Smooth muscle cell (in vitro differentiated cells): ENCODE measurements at regions not wholly inside any gene's neighbourhood (a gene's known extent, or its start where the extent isn't known, plus 50 kb on each side); places are given as distances from the start of the nearest gene placed in this dataset.

Source experiments
- DNase-seq: peaks from one replicate; lab custom pipeline; 2025; ENCODE audit not compliant: unreplicated experiment; lab: John Stamatoyannopoulos, UW
- H2AFZ ChIP-seq: fragments of 200-600 bp; sonication (generic); 2 replicates; pipeline ENCODE4 v1.6.0; 2016; ENCODE audit warnings: antibody characterized with exemption, low read depth, mild to moderate bottlenecking
- H3F3A ChIP-seq: fragments of 200-600 bp; sonication (generic); 2 replicates; pipeline ENCODE4 v1.6.0; 2017; ENCODE audit warnings: antibody characterized with exemption, low read depth
- H3K27ac ChIP-seq: fragments of 200-600 bp; sonication (generic); 2 replicates; pipeline ENCODE4 v1.5.1; 2016; ENCODE audit warnings: low read depth, mild to moderate bottlenecking
- H3K27me3 ChIP-seq: fragments of 200-600 bp; sonication (generic); 2 replicates; pipeline ENCODE4 v1.6.1; 2016; ENCODE audit warnings: low read depth, mild to moderate bottlenecking
- H3K36me3 ChIP-seq: fragments of 200-600 bp; sonication (generic); 2 replicates; pipeline ENCODE4 v1.5.1; 2016; ENCODE audit warnings: low read depth
- H3K4me1 ChIP-seq: fragments of 200-600 bp; sonication (generic); 2 replicates; pipeline ENCODE4 v1.5.1; 2016; ENCODE audit warnings: low read depth
- H3K4me2 ChIP-seq: fragments of 200-600 bp; sonication (generic); 2 replicates; pipeline ENCODE4 v1.6.0; 2016; ENCODE audit warnings: mild to moderate bottlenecking
- H3K4me3 ChIP-seq: fragments of 200-600 bp; sonication (generic); 2 replicates; pipeline ENCODE4 v1.5.1; 2016; ENCODE audit warnings: mild to moderate bottlenecking
- H3K79me2 ChIP-seq: fragments of 200-600 bp; sonication (generic); 2 replicates; pipeline ENCODE4 v1.6.0; 2016; ENCODE audit warnings: low read depth, mild to moderate bottlenecking
- H3K9ac ChIP-seq: fragments of 200-600 bp; sonication (generic); 2 replicates; pipeline ENCODE4 v1.6.0; 2016; ENCODE audit warnings: low read depth
- H3K9me3 ChIP-seq: fragments of 200-600 bp; sonication (generic); replicated peaks from 2 replicates; pipeline ENCODE4 v1.5.1; 2016; ENCODE audit warnings: low read depth
- H4K20me1 ChIP-seq: fragments of 200-600 bp; sonication (generic); 2 replicates; pipeline ENCODE4 v1.6.0; 2016; ENCODE audit warnings: low read depth
- CTCF ChIP-seq: fragments of 200-600 bp; sonication (generic); IDR thresholded peaks from 2 replicates; pipeline ENCODE4 v1.5.1; 2017; ENCODE audit warnings: borderline replicate concordance, mild to moderate bottlenecking, antibody characterized with exemption; ENCODE audit not compliant: insufficient read depth, poor library complexity, severe bottlenecking
- WGBS: methylation state at CpG from one replicate; pipeline ENCODE4 v1.1.7; 2016; ENCODE audit warnings: low lambda C conversion rate; 5-methylcytosine and 5-hydroxymethylcytosine counted together

- H3K79me2 ChIP-seq, result no peaks in the 10 kb centered on the region
- no peak overlapping the region for H3K9ac ChIP-seq
- H3K36me3 ChIP-seq, result no peaks in the 10 kb centered on the region
- WGBS, result 88% methylated on average over 13 of the region's 13 CpGs
- H3K4me1 ChIP-seq, result no peaks in the 10 kb centered on the region
- no peaks in the 10 kb centered on the region for H4K20me1 ChIP-seq
- DNase-seq, result no peak
- H3K9me3 ChIP-seq, result no peaks in the 10 kb centered on the region
- H3F3A ChIP-seq, result no peaks in the 10 kb centered on the region
- H3K4me3 ChIP-seq, result no peak overlapping the region
- H3K4me2 ChIP-seq, result no peak overlapping the region
- H3K27me3 ChIP-seq, result peaks cover 20% of the 10 kb centered on the region
- no peak overlapping the region for H2AFZ ChIP-seq
- H3K27ac ChIP-seq, result no peak overlapping the region
- TF ChIP-seq CTCF, result no peak
Observed at GRCh38 chr15:97085731-97086130, 755.2 kb downstream of the NR2F2 start.

- Histone ChIP-seq H3K36me3 (no peaks in the 10 kb centered on the region), H3F3A (no peaks in the 10 kb centered on the region), H3K4me3 (no peak overlapping the region), H3K9me3 (no peaks in the 10 kb centered on the region), H3K27me3 (peaks cover 26% of the 10 kb centered on the region), H3K4me1 (no peaks in the 10 kb centered on the region), H2AFZ (no peak overlapping the region), H3K27ac (no peak overlapping the region), H3K9ac (no peak overlapping the region), H4K20me1 (no peaks in the 10 kb centered on the region), H3K79me2 (no peaks in the 10 kb centered on the region), H3K4me2 (no peak overlapping the region)
- DNase-seq, result no peak
- no peak for TF ChIP-seq CTCF
- WGBS, result 64% methylated on average over 3 of the region's 3 CpGs
Observed at GRCh38 chr15:97087006-97087741, 756.7 kb downstream of the NR2F2 start.

GRCh38 chr15:97091093-97091492 is 760.6 kb downstream of the NR2F2 start:
- Histone ChIP-seq H3K4me2 (no peak overlapping the region), H3K4me1 (no peaks in the 10 kb centered on the region), H3F3A (no peaks in the 10 kb centered on the region), H3K9ac (no peak overlapping the region), H4K20me1 (no peaks in the 10 kb centered on the region), H3K79me2 (no peaks in the 10 kb centered on the region), H3K9me3 (no peaks in the 10 kb centered on the region), H3K27me3 (peaks cover 20% of the 10 kb centered on the region), H2AFZ (no peak overlapping the region), H3K4me3 (no peak overlapping the region), H3K27ac (no peak overlapping the region), H3K36me3 (no peaks in the 10 kb centered on the region)
- 86% methylated on average over 1 of the region's 1 CpG for WGBS
- TF ChIP-seq CTCF, result no peak
- DNase-seq, result no peak

GRCh38 chr15:97092656-97093055 is 762.2 kb downstream of the NR2F2 start:
- Histone ChIP-seq H3K4me2 (no peak overlapping the region), H3K27ac (no peak overlapping the region), H3K9me3 (no peaks in the 10 kb centered on the region), H3K4me1 (no peaks in the 10 kb centered on the region), H3K27me3 (peaks cover 18% of the 10 kb centered on the region), H3K9ac (no peak overlapping the region), H3K36me3 (no peaks in the 10 kb centered on the region), H3K79me2 (no peaks in the 10 kb centered on the region), H2AFZ (no peak overlapping the region), H4K20me1 (no peaks in the 10 kb centered on the region), H3K4me3 (no peak overlapping the region), H3F3A (no peaks in the 10 kb centered on the region)
- TF ChIP-seq CTCF, result no peak
- WGBS, result 91% methylated on average over 2 of the region's 2 CpGs
- DNase-seq, result no peak
